LNCaP clone FGC (cell line): ENCODE measurements at regions not wholly inside any gene's neighbourhood (a gene's known extent, or its start where the extent isn't known, plus 50 kb on each side); places are given as distances from the start of the nearest gene placed in this dataset.
A peak's percentile ranks its signal among the peaks of the same experiment; 100 is the strongest.

Source experiments
- DNase-seq: peaks from one replicate; pipeline ENCODE4 v3.0.0-alpha.2; 2011; ENCODE audit warnings: low read depth
- H3K4me3 ChIP-seq: 2 replicates; pipeline ENCODE4 v1.5.1; 2011; ENCODE audit warnings: mild to moderate bottlenecking, low read depth, low read length, control low read depth
- CTCF ChIP-seq: IDR thresholded peaks from 2 replicates; pipeline ENCODE4 v1.5.1; 2012; ENCODE audit warnings: mild to moderate bottlenecking; ENCODE audit not compliant: control insufficient read depth, insufficient read depth; ENCODE audit errors: extremely low read depth

GRCh38 chr12:75865315-75865714 is 166.3 kb downstream of the PHLDA1 start:
- DNase-seq: no peak
- TF ChIP-seq CTCF: no peak

GRCh38 chr12:75864161-75864560 is 167.4 kb downstream of the PHLDA1 start:
- no peak overlapping the region for H3K4me3 ChIP-seq
- TF ChIP-seq CTCF: no peak
- no peak for DNase-seq

More at GRCh38 chr12:75865315-75865714, 166.3 kb downstream of the PHLDA1 start:
- no peak overlapping the region for H3K4me3 ChIP-seq

GRCh38 chr12:75863533-75863932 is 168.0 kb downstream of the PHLDA1 start:
- no peak for DNase-seq
- TF ChIP-seq CTCF: no peak
- H3K4me3 ChIP-seq: no peak overlapping the region

- peak; percentile 42 for DNase-seq
- no peak overlapping the region for H3K4me3 ChIP-seq
- no peak for TF ChIP-seq CTCF
Measured at GRCh38 chr12:75862692-75863471, 168.7 kb downstream of the PHLDA1 start.

- DNase-seq: no peak
- H3K4me3 ChIP-seq: no peak overlapping the region
- TF ChIP-seq CTCF: no peak
Measured at GRCh38 chr12:75859868-75860267, 171.7 kb downstream of the PHLDA1 start.

GRCh38 chr12:75856235-75856634 is 175.3 kb downstream of the PHLDA1 start:
- no peak for TF ChIP-seq CTCF
- H3K4me3 ChIP-seq: no peak overlapping the region
- DNase-seq: no peak

- no peak for DNase-seq
- H3K4me3 ChIP-seq: no peak overlapping the region
- no peak for TF ChIP-seq CTCF
Measured at GRCh38 chr12:75855360-75855759, 176.2 kb downstream of the PHLDA1 start.
